GM18870 (cell line): ENCODE measurements at regions not wholly inside any gene's neighbourhood (a gene's known extent, or its start where the extent isn't known, plus 50 kb on each side); places are given as distances from the start of the nearest gene placed in this dataset.
"Not testable (repeated sequence)": the region's sequence is repeated elsewhere in the genome, so short reads cannot be mapped to it uniquely, and the experiment has no call there.

Experiments used
- ATAC-seq: cut with Tn5 transposase; IDR thresholded peaks from one replicate; pipeline ENCODE4 v1.9.1; 2021; ENCODE audit warnings: moderate library complexity; ENCODE audit not compliant: unreplicated experiment

DNA sequence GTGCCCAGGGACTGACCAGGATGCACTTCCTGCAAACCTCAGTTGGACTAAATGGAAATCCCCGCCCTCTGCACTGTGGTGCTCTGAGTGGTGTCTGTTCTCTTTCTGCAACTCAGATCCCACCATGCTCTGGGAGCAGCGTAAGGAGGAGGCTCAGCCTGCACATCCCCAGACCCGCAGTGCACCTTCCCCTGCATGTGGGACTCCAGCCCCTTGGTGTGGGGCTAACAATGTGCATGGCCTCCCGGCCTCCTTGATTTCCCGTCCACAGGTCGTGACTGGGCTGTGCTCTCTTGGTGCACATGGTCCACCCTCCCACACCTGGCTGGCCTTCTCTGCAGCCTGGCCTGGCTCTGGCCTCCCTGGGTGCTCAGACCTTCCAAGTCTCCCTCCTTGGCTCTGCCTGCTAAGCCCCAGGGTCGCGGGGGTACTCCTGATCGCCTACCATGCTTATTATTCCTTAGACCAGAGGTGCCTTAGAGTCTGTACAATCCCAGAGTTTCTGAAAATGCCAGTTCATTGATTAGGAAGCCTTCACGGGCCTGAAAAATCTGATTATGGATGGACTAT, 397.5 kb downstream of the IRX2 start:
- ATAC-seq: no peak

DNA sequence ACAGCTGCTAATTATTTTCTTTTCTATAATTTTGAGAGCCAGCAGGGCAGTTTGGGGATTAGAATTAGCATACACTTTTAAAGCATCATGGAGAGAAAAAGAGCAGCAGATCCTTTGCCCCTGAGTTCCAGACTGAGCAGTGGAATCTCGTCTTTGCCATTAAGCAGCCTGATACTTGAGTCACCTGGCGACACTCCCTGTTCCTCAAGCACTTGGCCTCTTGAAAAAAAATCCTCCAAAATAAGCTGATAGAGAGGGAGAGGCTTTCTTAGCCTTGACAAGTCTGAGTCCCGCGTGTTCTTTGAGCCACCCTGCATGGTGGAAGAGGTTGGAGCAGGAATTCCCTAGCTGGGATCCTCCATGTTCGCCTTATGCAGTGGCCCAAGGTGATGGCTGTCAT, 398.3 kb downstream of the IRX2 start:
- ATAC-seq: no peak

DNA sequence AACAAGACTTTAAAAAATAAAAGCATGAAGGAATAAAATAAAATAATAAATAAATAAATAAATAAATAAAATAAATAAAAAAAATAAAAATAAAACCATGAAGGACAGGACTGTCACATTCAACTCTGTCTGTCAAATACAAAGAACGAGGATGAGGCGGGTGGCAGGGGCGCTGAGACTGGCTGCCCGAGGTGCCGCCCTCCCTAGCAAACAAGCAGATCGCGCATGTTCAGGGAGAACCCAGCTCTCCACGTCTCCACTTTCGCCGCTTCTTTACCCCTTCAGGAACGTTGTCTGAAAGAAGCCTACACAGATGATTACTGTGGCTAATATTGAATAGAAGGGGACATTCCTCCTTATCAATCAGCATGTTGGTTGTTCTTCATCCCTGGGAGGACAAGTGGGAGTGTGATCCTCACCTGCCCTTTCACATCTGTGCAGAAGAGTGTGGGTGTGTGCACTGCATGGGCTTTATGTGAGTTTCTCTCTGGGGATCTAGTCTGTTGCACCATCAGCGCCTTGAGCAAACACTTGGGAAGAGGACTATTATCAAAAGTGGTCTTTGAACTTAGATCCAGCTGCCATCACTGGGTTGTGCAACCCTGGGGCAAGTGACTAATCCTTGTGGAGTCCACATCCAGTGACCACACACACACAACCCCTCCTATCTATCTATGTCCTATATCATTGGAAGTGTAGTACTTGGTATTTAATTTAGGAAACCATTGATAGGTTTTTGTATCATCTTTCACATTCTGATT, 399.2 kb downstream of the IRX2 start:
- no peak for ATAC-seq

DNA sequence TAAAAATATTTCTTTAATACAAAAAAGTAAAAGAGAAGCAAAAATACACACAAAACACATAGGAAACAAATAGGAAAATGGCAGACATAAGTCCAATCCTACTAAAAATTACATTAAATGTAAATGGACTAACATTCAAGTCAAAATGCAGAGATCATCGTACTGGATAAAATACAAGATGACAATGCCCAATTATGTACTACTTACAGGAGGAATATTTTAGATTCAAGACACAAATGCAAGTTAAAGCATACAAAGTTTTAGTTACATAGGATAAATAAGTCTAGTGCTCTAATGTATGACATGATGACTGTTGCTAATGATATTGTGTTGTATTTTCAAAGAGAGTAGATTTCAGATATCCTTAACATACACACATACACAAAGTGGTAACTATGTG, 401.7 kb downstream of the IRX2 start:
- ATAC-seq: not testable (repeated sequence)

DNA sequence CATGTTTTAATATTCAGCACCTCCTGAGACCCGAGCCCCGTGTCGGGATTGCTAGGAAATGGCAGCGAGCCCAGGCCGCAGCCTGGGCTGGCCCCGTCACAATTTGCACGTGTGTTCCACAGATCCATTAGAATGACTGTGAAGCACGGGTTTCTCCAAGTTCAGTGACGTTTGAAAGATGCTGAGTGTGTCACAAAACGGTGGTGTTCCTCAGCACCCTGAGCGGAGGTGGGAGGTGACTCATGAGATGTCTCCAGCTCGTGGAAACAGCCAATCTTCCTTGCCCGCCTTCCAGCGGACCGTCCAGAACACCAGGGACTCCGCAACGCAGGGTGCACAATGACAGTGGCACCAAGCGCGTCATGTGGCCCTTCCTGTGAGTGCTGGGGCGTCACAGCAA, 412.8 kb downstream of the IRX2 start:
- ATAC-seq: no peak

DNA sequence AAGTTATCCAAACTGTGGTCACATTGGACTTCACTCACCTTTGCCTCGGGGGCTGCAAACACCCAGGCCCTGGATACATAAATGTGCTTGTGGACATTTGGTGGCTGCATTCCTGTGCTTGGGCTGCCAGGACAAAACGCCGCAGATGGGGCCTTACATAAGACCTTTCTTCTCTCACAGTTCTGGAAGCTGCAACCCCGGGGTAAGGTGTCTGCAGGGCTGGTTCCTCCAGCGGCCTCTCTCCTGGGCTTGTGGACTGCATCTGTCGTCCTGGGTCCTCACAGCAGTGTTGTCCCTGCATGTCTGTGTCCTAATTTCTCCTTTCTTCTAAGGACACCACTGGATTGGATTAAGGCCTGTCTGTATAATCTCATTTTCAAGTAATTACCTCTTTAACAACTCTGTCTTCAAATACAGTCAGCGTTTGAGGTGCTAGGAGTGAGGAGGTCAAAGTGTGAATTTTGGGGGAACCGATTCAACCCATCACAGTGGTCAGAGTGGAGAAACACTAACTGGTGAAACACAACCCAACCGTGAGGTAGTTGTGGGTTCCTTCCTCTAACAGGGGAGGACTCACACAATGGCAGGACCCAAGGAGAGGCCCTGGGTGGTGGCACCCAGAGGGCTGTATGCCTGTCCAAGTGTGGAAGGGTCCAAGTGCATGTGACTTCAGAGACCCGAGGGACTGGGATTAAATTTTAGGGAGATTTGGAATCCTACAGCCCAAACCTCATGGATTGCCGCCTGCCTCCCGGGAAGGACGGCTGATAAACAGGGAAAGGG, 415.6 kb downstream of the IRX2 start:
- ATAC-seq: no peak

DNA sequence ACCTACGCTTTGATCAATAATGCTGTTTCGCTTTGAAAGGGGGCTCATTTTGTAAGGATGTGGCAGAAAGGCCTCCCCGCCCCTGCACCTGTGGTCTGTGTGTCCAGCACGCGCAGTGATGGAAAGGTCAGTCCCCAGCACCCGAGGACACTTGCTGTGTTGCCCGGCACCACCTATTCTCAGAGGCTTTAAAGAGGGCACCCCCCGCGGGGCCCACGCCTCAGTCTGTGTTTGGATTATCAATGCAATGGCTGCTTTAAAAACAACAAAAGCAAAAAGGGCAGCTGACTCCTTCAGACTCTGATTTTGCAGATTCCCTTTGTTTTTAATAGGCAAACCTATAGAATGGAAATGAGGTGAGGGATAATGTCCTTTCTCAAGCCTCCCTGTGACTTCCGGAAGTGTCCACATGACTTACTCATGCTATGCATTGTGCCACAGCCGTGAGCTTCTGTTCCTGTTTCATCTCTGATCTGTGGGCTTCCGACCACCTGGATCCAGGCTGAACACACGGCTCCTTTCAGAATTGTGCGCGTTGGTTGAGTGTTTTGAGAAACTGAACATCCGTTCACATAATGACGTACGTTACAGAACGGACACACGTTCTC, 416.2 kb downstream of the IRX2 start:
- ATAC-seq: no peak

DNA sequence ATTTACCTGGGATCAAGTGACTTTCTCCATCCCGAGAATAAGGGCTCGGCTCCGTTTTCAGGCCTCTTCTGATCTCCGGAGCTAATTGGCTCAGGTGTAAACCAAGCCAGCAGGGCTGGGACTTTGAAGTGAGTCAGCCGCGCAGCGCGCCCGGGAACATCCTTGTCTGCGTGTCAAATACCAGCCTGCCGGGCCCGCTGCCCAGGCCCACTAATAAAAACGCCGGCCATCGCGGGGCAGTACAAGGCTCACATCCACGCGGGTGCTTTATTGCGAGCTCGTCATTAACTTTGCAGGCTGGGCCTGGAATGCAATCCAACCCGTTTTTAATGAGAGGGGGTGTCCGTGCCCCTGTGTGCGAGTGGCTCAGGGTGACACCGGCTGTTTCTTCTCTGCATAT, 416.8 kb downstream of the IRX2 start:
- ATAC-seq: no peak

DNA sequence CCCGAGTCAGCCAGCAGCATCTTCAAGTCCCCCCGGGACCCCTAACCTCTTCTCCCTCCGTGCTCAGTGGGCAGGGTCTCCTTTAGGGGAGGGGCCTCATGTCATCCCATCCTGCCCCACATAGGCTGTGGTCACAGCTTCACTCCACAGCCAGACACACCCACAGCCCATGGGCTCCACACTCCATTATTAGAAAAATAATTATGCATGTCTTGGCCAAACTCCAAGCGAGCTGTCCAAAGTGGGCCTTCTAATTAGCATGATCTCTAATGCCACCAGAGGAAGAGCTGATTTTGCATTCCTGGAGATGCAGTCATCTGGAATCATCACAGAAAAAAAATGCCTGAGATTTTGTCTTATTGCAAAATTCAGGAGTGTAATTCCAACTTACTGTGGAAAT, 418.2 kb downstream of the IRX2 start:
- ATAC-seq: no peak

DNA sequence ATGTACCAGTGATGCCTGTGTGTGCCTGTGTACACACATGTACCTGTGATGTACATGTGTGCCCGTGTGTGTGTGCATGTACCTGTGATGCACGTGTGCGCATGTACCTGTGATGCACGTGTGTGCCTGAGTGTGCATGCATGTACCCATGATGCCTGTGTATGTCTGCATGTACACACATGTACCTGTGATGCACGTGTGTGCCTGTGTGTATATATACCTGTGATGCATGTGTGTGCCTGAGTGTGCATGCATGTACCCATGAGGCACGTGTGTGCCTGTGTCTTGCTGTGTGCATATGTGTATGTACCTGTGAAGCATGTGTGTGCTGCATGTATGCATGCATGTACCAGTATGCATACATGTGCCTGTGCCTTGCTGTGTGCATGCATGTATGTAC, 419.0 kb downstream of the IRX2 start:
- no peak for ATAC-seq

DNA sequence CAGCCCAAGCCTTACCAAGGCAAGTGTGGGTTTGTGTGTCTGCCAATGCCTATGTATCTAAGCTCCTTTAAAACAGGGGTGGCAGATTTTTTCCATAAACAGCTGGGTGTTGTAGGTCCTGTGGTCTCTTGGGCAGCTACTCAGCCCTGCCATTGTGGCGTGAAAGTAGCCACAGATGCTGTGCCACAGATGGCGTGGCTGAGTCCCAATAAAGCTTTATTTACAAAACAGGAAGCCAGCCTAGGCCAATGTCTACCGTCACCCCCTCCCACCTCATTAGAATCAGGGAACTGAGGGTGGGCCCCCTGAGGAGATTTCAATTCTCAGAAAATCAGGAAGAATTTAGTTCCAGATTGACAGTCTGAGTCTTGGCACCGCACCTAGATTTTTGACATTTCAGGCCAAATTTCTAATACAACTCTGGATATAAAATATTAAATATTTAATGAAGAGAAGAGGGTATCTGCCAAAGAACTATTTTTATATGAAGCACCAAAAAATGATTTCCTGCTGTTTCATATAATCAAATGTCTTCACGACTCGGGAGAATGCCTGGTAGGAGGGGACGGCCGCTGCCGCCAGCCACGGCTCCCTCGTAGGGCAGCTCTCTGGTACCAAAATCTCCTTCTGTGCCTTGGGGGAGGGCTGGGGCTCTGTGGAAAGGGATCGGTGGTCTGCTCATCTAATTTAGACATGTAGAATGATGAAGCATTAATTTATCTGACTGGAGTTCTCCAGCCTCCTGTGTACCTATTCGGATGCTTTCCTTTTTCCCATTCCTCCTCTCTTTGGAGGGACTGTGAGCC, 420.9 kb downstream of the IRX2 start:
- no peak for ATAC-seq

DNA sequence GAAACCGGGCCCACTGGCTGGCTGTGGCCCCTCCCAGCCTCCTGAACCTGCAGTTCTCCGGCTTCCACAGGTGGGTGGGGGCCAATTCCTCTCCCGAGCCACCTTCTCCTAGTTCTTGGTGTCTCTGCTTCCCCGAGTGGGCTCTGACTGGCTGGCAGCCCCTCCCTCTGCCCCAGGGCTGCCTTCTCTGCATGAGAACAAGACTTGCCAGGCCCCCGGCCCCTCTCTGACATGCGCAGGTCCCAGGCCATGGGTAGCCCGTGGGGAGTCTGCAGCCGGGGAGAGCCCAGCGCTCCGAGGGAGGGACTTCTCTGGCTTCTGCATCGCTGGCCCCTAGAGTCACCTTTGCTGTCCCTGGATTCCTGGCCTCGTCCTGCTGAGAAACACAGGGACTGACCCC, 421.7 kb downstream of the IRX2 start:
- no peak for ATAC-seq

DNA sequence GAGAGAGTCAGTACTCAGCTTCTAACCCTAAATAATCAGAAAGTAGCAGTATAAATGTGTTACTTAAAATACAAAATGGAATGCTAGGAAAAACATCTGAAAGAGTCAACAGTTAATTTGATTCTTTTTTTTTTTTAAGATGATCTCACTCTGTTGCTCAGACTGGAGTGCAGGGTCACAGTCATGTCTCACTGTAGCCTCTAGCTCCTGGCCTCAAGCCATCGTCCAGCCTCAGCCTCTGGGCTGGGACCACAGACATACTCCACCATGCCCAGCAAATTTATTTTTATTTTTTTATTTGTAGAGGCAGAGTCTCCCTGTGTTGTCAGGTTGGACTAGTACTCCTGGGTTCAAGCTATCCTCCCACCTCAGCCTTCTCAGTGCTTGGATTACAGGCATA, 424.9 kb downstream of the IRX2 start:
- ATAC-seq: no peak

DNA sequence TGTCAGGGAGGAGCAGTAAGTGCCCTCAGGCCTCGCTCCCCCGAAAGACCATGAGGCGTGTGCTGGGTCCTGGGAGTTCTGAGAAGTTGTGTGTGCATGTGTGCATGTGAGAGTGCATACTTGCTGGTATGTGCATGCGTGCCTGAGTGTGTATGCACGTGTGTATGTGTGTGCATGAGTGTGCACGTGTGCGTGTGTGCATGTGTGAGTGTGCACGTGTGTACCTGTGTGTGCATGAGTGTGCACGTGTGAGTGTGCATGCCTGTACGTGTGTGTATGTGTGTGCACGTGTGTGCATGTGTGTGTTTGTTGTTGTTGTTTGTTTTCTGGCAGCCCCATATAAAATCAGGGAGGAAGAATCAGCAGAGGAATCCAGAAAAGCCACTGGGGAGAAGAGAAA, 426.7 kb downstream of the IRX2 start:
- ATAC-seq: no peak

DNA sequence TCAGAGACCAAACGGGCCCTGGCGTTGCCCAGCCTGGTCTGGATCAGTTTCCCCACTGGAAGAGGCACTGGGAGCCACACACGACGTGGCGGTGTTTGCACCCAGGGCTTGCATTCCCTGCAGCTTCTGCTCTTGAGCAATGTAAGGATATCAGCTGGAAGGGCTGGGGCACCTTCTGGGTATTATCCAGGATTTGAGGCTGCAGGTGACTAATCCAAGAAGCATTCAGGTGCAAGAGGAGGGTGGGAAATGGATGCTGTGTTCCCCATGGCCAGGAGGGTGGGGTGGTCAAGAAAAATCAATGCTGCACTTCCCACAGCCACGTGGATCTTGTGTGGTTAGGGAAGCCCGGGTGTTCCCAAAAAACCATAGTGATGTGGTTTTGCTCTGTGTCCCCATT, 430.9 kb downstream of the IRX2 start:
- ATAC-seq: no peak

DNA sequence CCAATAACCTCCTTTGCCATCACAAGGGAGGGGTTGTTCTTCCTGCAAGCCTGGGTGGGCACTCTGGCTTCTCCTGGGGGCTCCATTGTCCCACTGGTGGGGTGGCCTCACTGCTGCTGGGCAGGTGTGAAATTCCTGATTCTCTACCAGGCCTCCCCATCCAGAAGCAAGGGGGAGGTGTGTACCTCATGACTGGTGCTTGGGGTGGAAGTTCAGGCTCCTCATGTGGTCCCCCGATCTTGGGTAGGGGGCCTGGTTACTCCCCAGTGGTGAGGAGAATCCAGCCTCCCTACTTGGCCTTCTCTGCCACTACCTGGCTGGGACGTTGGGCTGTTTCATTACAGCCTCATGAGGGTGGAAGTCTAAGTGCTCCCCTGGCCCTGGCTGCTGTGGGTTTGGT, 433.9 kb downstream of the IRX2 start:
- ATAC-seq: no peak

DNA sequence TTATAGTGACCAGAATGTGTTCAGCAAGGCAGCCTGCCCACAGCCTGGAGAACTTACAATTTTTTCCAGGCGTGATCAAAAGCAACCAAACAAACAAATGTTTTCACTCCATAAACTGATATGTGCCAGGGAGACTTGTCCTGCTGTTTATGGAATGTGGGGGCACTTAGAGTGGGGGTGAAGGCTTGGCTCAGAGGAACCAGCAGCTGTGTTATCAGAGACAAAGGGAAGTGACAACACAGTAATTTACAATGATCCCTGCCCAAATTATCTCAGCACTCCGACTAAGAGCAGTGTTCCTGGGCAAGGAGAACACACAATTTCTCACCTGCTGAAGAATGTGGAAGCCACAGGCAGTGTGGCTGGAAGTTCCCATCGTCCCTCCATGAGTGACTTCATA, 429.1 kb upstream of the IRX4 start:
- no peak for ATAC-seq

DNA sequence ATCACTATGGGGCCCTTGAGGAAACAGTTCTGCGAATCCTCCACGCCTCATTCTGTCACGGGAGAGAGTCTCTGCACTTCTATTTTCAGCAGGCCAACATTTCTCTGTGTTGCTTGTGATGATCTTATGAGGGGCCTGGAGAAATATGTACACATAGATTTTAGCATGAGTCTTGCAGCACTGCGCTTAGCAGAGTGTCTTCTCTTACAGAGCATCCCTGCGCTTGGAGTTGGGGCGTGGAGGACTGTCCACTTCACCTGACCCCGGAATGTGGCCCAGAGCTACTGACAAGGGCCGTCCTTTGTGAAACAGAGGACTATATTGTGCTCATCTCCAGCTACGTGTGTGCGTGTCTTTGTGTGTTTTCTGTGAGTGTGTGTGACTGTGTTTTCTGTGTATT, 428.2 kb upstream of the IRX4 start:
- no peak for ATAC-seq

DNA sequence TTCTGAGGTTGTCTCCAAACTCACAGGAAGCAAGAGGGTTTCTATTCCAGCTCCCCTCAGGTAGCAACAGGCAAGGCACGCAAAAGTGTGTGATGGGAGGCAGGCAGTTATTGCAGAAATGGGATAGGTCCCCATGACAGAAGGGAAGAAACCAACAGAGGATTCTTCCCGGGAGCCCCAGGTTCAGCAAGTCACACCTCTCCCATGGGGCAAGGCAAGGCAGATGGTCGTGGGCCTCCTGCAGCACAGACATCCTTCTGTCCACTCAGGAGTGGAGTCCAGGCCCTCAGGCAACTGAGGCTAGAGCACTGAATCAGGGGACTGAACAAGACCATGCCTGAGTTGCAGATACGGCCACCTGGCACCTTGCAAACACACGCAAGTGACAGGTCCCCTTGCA, 424.9 kb upstream of the IRX4 start:
- no peak for ATAC-seq

DNA sequence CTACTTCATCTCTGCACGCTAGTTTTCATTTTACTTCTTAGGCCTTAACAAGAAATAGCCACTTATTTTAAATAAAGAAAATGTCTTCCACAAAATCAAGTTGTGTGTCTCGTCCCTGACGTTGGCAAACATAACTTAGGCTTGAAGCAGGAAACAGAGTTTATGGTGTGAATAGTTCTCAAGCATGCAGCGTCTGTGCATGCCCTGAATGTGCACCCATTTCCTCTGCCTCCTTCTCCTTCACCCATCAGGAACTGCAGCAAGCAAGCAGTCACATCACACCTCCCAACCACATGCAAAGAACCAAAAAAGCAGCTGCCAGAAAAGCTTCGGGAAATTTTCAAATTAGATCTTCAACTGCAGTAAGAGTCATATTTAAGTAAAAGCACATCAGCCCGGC, 424.0 kb upstream of the IRX4 start:
- ATAC-seq: no peak
